CD4-positive, alpha-beta T cell treated with Interferon gamma for 1 hour (primary cell): ENCODE measurements at regions not wholly inside any gene's neighbourhood (a gene's known extent, or its start where the extent isn't known, plus 50 kb on each side); places are given as distances from the start of the nearest gene placed in this dataset.
"Not testable (repeated sequence)": the region's sequence is repeated elsewhere in the genome, so short reads cannot be mapped to it uniquely, and the experiment has no call there.

Experiments used
- DNase-seq: peaks from one replicate; pipeline ENCODE4 v3.0.0-alpha.2; 2020

GRCh38 chr10:33859319-33860022 lies 525.0 kb upstream of the NRP1 start:
- no peak for DNase-seq

- no peak for DNase-seq
Observed at GRCh38 chr10:33858326-33858725, 523.9 kb upstream of the NRP1 start.

- DNase-seq, result not testable (repeated sequence)
Observed at GRCh38 chr10:33853221-33853620, 518.8 kb upstream of the NRP1 start.

- no peak for DNase-seq
Observed at GRCh38 chr10:33843379-33843778, 508.9 kb upstream of the NRP1 start.

- no peak for DNase-seq
Observed at GRCh38 chr10:33841678-33842077, 507.2 kb upstream of the NRP1 start.

- no peak for DNase-seq
Observed at GRCh38 chr10:33838731-33839130, 504.3 kb upstream of the NRP1 start.

- DNase-seq, result no peak
Observed at GRCh38 chr10:33837736-33838135, 503.3 kb upstream of the NRP1 start.

- DNase-seq, result no peak
Observed at GRCh38 chr10:33835556-33835955, 501.1 kb upstream of the NRP1 start.

- no peak for DNase-seq
Observed at GRCh38 chr10:33833566-33833965, 499.1 kb upstream of the NRP1 start.

GRCh38 chr10:33832124-33832787 lies 497.8 kb upstream of the NRP1 start:
- DNase-seq, result no peak

GRCh38 chr10:33831591-33831990 lies 497.1 kb upstream of the NRP1 start:
- DNase-seq, result no peak

- not testable (repeated sequence) for DNase-seq
Observed at GRCh38 chr10:33829899-33830298, 495.4 kb upstream of the NRP1 start.

- DNase-seq, result no peak
Observed at GRCh38 chr10:33828592-33828991, 494.1 kb upstream of the NRP1 start.

GRCh38 chr10:33826186-33826585 lies 491.7 kb upstream of the NRP1 start:
- no peak for DNase-seq

GRCh38 chr10:33822774-33823173 lies 488.3 kb upstream of the NRP1 start:
- DNase-seq, result no peak

- DNase-seq, result no peak
Observed at GRCh38 chr10:33820531-33820930, 486.1 kb upstream of the NRP1 start.

- no peak for DNase-seq
Observed at GRCh38 chr10:33819206-33819605, 484.7 kb upstream of the NRP1 start.

GRCh38 chr10:33818343-33818742 lies 483.9 kb upstream of the NRP1 start:
- no peak for DNase-seq

- no peak for DNase-seq
Observed at GRCh38 chr10:33817605-33818004, 483.1 kb upstream of the NRP1 start.

- DNase-seq, result no peak
Observed at GRCh38 chr10:33815776-33816175, 481.3 kb upstream of the NRP1 start.

- DNase-seq, result no peak
Observed at GRCh38 chr10:33813871-33814270, 479.4 kb upstream of the NRP1 start.

GRCh38 chr10:33813415-33813814 lies 478.9 kb upstream of the NRP1 start:
- DNase-seq, result no peak

GRCh38 chr10:33812586-33812985 lies 478.1 kb upstream of the NRP1 start:
- DNase-seq, result no peak

- no peak for DNase-seq
Observed at GRCh38 chr10:33810986-33811385, 476.5 kb upstream of the NRP1 start.

GRCh38 chr10:33809732-33810131 lies 475.3 kb upstream of the NRP1 start:
- DNase-seq, result no peak
